GM12892 (cell line): ENCODE measurements at regions not wholly inside any gene's neighbourhood (a gene's known extent, or its start where the extent isn't known, plus 50 kb on each side); places are given as distances from the start of the nearest gene placed in this dataset.

Experiments
- POLR2A ChIP-seq: IDR thresholded peaks from 2 replicates; pipeline ENCODE4 v1.6.1; 2011; ENCODE audit warnings: low read depth, low read length, control low read depth
- POLR2AphosphoS5 ChIP-seq: IDR thresholded peaks from 2 replicates; pipeline ENCODE4 v1.6.1; 2011; ENCODE audit warnings: low read depth, low read length, control low read depth

DNA sequence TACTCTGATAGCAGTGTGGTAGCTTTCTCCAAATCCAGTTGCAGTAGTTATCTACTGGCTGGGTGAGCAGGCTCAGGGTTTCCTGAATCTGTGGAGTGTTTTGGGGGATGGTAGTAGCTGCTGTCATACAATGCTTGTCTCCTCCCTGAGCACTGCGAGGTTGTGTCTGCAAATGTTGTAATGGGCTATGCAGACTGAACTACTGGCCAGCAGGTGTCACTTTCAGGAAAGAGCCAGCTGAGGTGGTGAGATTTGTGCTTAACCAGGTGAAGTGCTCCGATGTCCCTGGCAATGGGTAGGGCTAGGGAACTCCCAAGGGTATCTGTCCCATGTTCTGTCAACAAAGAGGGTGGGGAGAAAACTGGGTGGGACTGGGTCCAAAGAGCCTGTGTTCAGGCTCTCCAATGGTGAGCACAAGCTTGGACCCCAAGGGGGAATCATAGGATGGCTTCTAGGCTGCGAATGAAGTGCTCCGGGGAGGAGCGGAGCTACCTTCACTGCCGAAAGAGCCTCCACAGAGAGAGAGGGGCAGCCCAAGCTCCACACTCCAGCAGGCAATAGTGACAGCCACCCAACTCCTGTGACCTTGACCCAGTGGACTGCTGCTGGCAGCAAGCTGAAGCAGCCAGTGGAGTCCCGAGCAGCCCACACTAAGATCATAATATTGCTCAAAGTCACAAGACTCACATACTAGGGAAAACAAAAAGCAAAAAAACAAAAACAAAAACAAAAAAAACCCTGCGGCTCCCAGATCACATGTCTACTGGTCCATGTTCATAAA lies 1324.0 kb upstream of the USP15 start:
- TF ChIP-seq POLR2AphosphoS5 (no peak), POLR2A (no peak)
